Activated T-cell treated with anti-CD3 and anti-CD28 coated beads, Interleukin-2, amount 50 U/mL, for 72 hours (primary cell): ENCODE measurements at regions not wholly inside any gene's neighbourhood (a gene's known extent, or its start where the extent isn't known, plus 50 kb on each side); places are given as distances from the start of the nearest gene placed in this dataset.

Source experiments
- ATAC-seq, 2 donors: fragments of 150-1000 bp; cut with Tn5 transposase; replicated peaks in 1 of 2; 2 replicates each; pipeline ENCODE4 v1.10.0; 2021; ENCODE audit warnings: moderate library complexity in 2 of 2, mild to moderate bottlenecking in 1 of 2
- DNase-seq, 2 donors: peaks; one replicate each; pipeline ENCODE4 v3.0.0; 2021 to 2022; ENCODE audit warnings: mixed read lengths in 1 of 2
- H3K27ac Mint-ChIP-seq: one replicate; pipeline ENCODE4 v1.8.0; 2022; ENCODE audit warnings: mild to moderate bottlenecking, moderate library complexity, mixed read lengths
- H3K27me3 Mint-ChIP-seq: one replicate; pipeline ENCODE4 v1.8.0; 2022; ENCODE audit warnings: low read depth, mixed read lengths
- H3K36me3 Mint-ChIP-seq, 2 donors: one replicate each; pipeline ENCODE4 v1.8.0; 2022; ENCODE audit warnings: mixed read lengths in 2 of 2, mild to moderate bottlenecking in 1 of 2; ENCODE audit not compliant: insufficient read depth in 2 of 2
- H3K4me1 Mint-ChIP-seq: one replicate; pipeline ENCODE4 v1.8.0; 2022; ENCODE audit warnings: low read depth, mixed read lengths
- H3K4me3 Mint-ChIP-seq, 2 donors: one replicate each; pipeline ENCODE4 v1.8.0; 2022; ENCODE audit warnings: mild to moderate bottlenecking in 2 of 2, mixed read lengths in 2 of 2, moderate library complexity in 2 of 2
- H3K9me3 Mint-ChIP-seq, 2 donors: one replicate each; pipeline ENCODE4 v1.8.0; 2022; ENCODE audit warnings: mixed read lengths in 2 of 2

DNA sequence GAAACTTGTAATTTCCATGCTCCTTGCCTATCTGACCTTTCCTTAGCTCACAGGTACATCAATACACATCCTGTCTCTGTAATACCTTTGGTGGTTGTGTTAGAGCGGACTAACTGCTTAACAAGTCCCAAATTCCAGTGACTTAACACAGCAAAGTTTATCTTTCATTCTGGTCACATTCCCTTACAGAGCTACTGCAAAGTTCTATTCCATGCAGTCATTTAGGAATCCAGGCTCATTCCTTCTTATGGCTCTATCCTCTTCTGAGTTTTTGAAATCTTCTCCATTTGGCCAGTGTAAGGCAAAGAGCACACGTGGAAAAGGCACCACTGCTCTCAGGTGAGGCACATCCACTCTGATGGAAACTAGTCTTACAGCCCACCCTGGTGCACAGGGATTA is 238.6 kb upstream of the ANKRD55 start:
- no peaks in the 10 kb centered on the region for H3K36me3 Mint-ChIP-seq
- H3K4me1 Mint-ChIP-seq = peaks cover 9% of the 10 kb centered on the region
- H3K27me3 Mint-ChIP-seq = no peaks in the 10 kb centered on the region
- no peak overlapping the region for H3K27ac Mint-ChIP-seq
- ATAC-seq (no peak), DNase-seq (no peak)
- H3K9me3 Mint-ChIP-seq = no peaks in the 10 kb centered on the region
- H3K4me3 Mint-ChIP-seq = no peak overlapping the region

DNA sequence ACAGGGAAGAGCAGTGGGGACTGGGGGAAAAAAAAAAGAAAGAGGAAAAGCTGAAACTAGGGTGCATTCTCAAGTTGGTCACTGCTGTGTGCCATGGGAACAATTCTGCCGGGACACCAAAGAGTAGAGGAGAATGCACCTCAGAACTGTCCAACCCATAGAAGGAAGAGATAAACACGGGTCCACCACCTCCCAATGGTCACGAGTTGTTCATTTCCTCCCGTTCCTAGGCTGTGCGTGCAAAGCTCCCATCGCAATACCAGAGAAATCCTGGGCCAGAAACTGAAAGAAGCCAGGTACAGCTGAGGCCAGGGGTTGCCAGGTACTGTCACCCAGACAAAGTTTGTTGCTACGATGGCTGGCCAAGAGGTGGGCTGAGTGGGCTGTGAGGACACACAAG is 236.9 kb upstream of the ANKRD55 start:
- Mint-ChIP-seq H3K27me3 (no peaks in the 10 kb centered on the region), H3K36me3 (no peaks in the 10 kb centered on the region), H3K4me1 (no peaks in the 10 kb centered on the region), H3K27ac (no peak overlapping the region), H3K9me3 (no peaks in the 10 kb centered on the region), H3K4me3 (no peak overlapping the region)
- no peak for DNase-seq
- no peak for ATAC-seq

DNA sequence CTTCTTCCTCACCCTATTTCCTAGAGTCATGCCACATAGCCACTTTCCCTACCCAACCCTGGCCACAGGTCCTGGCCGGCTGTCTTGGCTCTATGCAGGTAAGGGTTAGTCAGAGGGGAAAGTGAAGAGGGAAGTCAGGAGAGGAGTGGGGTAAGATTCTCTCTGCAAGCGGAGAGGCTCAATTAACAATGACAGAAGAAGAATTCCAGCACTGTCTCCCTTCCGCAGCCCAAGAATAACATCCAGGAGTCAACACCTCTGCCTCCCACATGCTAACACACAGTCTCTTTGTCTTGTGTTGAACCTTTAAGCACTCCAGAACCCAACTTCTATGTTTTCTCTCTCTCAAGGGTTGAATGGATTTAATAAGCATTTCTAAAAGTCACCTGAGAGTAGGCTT is 235.1 kb upstream of the ANKRD55 start:
- H3K9me3 Mint-ChIP-seq = no peaks in the 10 kb centered on the region

DNA sequence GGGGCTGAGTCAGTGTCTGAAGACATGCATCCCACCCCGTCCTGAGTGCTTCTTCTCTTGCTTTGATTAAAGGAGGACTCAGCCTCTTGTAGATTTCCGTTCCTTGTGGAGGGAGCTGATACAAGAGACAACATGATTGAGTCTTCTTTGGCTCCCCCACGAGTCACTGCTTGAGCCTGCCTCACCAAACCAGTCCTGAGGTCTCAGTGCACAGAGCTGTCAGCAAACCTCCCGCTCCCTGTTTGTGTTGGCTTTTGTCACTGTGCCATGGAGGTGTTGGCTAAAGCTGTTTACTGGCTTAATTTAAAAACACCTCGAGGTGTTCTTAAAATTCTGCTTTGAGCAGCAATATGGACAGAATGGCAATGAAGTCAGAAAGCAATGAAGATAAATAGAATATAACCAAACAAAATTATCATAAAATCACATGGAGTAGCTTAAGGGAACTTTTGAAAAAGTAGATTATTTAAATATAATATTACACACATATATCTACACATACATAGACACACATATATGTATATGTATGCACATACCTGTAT is 234.1 kb upstream of the ANKRD55 start:
- Mint-ChIP-seq H3K27ac (no peak overlapping the region), H3K9me3 (no peaks in the 10 kb centered on the region), H3K4me3 (no peak overlapping the region), H3K36me3 (no peaks in the 10 kb centered on the region), H3K4me1 (no peaks in the 10 kb centered on the region), H3K27me3 (no peaks in the 10 kb centered on the region)
- DNase-seq (no peak), ATAC-seq (no peak)

More for the DNA sequence above, 235.1 kb upstream of the ANKRD55 start:
- Mint-ChIP-seq H3K4me1 (no peaks in the 10 kb centered on the region), H3K27me3 (no peaks in the 10 kb centered on the region), H3K36me3 (no peaks in the 10 kb centered on the region), H3K27ac (no peak overlapping the region), H3K4me3 (no peak overlapping the region)
- DNase-seq = no peak
- no peak for ATAC-seq

DNA sequence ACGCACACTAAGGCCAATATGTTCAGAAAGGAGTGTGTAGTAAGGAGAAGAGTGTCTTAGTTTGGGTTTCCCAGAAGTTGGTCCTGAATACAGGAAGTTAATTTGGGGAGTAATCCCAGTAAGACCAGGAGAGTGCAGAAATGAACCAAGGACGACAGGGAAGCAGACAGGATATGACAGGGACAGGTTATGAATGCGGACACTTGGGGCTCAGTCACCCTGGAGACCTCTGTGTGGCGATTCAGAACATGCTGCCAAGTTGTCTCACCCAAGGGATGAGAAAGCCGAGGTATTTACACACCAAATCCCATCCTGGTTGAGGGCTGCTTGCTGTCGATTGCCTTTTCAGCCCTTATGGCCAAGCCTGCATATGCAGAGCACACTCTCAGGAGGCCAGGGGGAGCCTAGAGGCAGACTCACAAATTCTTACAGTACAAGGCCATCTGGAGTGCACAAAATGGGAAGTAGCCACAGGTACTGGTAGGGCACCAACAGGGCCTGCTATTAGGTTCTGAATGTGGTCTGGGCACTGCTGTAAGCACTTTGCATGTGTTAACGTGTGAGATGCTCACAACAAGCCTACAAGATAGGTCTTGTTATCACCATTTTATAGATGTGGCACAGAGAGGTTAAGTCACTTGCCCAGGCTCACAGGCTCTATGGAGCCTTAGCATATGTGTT is 233.1 kb upstream of the ANKRD55 start:
- Mint-ChIP-seq H3K4me3 (no peak overlapping the region), H3K9me3 (no peaks in the 10 kb centered on the region), H3K27ac (no peak overlapping the region), H3K4me1 (no peaks in the 10 kb centered on the region), H3K27me3 (no peaks in the 10 kb centered on the region), H3K36me3 (no peaks in the 10 kb centered on the region)
- no peak for DNase-seq
- ATAC-seq = no peak

DNA sequence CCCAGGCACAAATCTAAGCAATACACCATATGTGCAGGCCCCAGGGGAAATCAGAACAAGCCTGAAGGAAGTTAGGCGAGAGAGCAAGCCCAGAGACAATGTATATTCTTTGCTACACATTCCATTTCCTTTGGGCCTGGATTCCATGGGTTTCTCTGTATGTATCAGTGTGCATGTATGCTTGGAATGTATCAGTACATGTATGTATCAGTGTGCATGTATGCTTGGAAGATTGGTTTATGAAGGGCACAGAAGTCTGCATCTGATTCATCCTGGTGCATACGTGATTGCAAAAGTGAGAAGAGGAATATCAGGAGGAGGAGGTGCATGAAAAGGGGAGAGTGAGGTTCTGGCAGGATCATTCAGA is 232.6 kb upstream of the ANKRD55 start:
- H3K9me3 Mint-ChIP-seq = no peaks in the 10 kb centered on the region
- no peak overlapping the region for H3K27ac Mint-ChIP-seq
- H3K4me3 Mint-ChIP-seq = no peak overlapping the region
- ATAC-seq = no peak
- DNase-seq = no peak
- no peaks in the 10 kb centered on the region for H3K27me3 Mint-ChIP-seq
- H3K4me1 Mint-ChIP-seq = no peaks in the 10 kb centered on the region
- H3K36me3 Mint-ChIP-seq = no peaks in the 10 kb centered on the region

DNA sequence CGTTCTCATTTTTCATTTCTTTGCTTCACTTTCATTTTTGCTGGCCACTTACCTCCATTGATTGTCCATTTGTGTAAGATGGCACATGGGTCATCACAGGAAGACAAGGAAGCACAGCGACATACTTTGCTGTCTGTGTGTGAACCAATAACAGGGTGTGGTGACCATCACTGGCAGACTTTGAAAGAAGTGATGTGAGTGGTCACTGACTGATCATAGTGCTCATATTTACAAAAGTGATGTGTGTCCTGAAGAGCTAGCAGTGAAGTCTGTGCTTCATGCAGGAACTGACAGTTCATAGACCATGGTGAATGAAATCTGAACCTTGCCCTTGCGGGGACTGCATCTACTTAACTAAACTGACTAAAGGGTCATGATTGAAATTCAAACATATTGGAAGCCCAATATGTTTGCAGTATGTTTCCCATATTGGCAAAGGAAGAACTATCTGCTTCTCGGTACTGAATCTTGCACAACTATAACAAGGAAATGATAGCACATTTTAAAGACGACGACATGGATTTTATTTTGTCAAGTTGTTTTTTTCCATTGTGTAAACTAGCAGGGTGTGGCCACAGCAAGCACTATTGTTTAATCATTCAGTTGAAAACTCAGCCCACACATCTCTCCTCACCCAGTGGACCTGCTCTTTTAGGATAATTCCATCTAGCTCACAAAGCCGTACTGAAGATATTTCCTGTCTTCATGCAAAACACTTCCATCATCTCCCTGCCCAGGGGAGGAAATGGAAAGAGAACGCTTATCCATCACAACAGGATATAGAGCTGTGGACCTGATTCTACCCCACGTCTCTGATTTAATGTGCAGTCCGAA is 232.0 kb upstream of the ANKRD55 start:
- Mint-ChIP-seq H3K27me3 (no peaks in the 10 kb centered on the region), H3K27ac (no peak overlapping the region), H3K36me3 (no peaks in the 10 kb centered on the region), H3K4me1 (no peaks in the 10 kb centered on the region), H3K4me3 (no peak overlapping the region), H3K9me3 (no peaks in the 10 kb centered on the region)
- DNase-seq = no peak
- no peak for ATAC-seq

DNA sequence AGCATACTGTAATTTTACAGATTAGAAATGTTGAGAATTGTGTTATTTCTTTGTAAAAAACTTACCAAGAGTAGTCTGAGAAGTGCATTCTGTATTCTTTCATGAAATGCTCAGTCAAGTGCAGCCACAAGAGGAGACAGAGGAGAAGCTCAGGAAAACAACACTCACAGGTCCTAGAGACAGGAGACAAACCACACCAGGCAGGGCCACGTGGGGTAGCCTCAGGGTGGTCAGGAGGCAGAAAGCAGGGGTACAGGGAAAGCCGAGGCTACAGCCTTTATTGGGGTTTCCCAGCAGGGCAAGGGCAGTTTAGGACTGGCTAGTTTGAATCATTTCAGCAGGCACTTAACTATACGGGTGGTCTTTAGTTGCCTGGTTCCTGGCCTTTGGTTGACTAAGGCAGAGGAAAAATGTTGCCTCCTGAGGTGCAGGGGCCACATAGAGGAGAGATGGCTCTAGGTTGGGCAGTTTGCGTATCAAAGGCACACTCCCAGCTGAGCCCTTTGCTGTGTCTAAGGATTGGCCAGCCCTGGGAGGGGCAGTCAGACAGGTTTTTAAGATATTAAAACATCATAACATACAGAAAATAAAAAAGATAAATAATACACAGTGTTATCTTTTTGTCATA is 230.9 kb upstream of the ANKRD55 start:
- ATAC-seq = no peak
- Mint-ChIP-seq H3K9me3 (no peaks in the 10 kb centered on the region), H3K4me3 (no peak overlapping the region), H3K27me3 (no peaks in the 10 kb centered on the region), H3K4me1 (no peaks in the 10 kb centered on the region), H3K36me3 (no peaks in the 10 kb centered on the region), H3K27ac (no peak overlapping the region)
- no peak for DNase-seq

DNA sequence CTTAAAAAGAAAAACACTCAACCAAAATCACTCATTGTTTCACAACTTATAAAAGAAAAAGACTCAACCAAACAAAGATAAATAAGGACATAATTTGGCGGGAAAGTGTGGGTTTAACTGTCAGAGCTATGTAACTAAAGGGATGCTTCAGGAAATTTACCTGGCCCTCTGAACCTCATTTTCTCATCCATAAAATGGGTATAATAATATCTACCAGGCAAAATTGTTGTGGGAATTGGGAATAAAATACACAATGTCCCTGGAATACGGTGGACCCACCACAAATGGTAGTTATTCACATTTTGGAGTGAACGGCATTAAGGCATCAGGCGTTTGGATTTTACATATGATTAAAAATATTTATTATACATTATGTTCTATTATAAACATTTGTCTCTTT is 228.5 kb upstream of the ANKRD55 start:
- Mint-ChIP-seq H3K27me3 (no peaks in the 10 kb centered on the region), H3K27ac (no peak overlapping the region), H3K36me3 (no peaks in the 10 kb centered on the region), H3K4me1 (no peaks in the 10 kb centered on the region), H3K9me3 (no peaks in the 10 kb centered on the region), H3K4me3 (no peak overlapping the region)
- ATAC-seq (no peak), DNase-seq (no peak)

DNA sequence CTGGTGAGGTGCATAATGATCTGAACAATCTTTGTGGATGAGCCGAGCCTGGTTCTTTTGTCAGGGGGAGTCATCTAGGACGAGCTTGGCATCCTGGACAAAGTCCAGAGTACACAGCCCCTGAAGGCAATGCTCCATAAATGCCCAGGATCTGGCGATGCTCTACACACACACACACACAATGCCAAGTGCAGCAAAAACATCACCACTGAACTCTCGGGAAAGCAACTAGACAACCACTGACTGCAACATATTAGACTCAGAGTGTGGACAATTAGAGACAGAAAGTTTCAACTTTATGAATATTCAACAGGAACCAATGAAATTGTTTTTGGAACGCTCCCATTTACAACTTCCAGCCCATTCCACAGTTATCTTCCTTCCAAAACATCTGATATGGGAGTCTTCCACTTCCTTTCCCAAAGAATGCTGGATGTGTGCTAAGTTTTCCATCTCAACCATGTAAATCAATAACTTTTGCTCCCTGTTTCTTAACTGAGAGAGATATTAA is 227.6 kb upstream of the ANKRD55 start:
- ATAC-seq = no peak
- H3K27me3 Mint-ChIP-seq = no peaks in the 10 kb centered on the region
- H3K9me3 Mint-ChIP-seq = no peaks in the 10 kb centered on the region
- DNase-seq = no peak
- peaks cover 4% of the 10 kb centered on the region for H3K4me1 Mint-ChIP-seq
- no peaks in the 10 kb centered on the region for H3K36me3 Mint-ChIP-seq
- no peak overlapping the region for H3K4me3 Mint-ChIP-seq
- no peak overlapping the region for H3K27ac Mint-ChIP-seq

DNA sequence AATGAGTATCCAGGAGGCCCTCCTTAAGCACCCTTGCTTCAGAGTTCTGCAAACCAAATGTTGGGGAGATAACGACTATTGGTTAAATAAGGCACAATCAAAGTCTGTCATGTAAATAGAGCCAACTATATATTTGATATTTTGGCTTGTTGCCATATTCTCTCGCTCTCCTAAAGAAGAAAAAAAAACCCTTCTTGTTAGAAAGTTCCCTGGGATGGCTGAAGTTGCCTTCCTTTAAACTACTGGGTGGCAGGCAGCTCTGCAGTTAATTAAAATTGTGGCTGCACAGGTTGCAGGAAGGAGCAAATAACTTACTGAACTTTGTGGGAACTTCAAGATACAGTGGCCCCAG is 227.0 kb upstream of the ANKRD55 start:
- Mint-ChIP-seq H3K27ac (no peak overlapping the region), H3K27me3 (no peaks in the 10 kb centered on the region), H3K4me1 (peaks cover 4% of the 10 kb centered on the region), H3K4me3 (no peak overlapping the region), H3K36me3 (no peaks in the 10 kb centered on the region), H3K9me3 (no peaks in the 10 kb centered on the region)
- ATAC-seq = no peak
- no peak for DNase-seq

DNA sequence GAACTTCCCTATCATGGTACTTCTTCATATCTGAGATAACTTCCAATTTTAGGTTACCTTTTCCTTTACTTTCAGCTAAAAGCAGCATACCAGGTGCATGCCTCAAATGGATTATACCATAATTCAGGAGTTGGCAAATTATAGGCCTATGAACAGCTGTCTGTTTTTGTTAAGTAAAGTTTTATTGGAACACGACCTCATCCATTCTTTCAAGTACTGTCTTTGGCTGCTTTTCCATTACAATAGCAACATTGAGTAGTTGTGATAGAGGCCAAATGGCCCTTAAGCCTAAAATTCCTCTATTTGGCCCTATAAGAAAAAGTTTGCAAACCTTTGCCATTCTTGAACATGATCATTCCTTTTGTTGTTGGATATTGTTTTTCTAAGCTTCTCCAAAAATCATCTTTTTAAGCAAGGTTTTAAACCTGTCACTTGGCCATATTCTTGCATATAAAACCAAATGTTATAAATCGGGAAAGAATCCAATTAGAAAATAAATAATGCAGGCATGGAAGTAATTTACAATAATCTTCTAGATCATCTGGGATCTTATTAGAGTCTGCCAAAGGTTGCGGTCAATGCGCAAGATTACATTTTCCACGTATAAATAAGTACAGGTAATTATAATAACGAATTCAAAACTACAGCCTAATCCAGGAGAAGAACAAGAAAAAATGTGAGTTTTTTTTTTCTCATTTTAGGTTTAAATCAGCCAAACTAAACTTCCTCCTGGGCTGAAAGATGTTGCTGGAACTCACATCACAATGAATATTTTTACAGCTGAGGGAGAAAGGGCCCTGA is 226.5 kb upstream of the ANKRD55 start:
- peaks cover 4% of the 10 kb centered on the region for H3K4me1 Mint-ChIP-seq
- no peak for DNase-seq
- H3K4me3 Mint-ChIP-seq = no peak overlapping the region

More for the DNA sequence above, 226.5 kb upstream of the ANKRD55 start:
- H3K27me3 Mint-ChIP-seq = no peaks in the 10 kb centered on the region
- no peaks in the 10 kb centered on the region for H3K9me3 Mint-ChIP-seq
- no peak for ATAC-seq
- no peaks in the 10 kb centered on the region for H3K36me3 Mint-ChIP-seq
- H3K27ac Mint-ChIP-seq = no peak overlapping the region
